Transverse colon (tissue), 1 donor: ENCODE measurements at regions not wholly inside any gene's neighbourhood (a gene's known extent, or its start where the extent isn't known, plus 50 kb on each side); places are given as distances from the start of the nearest gene placed in this dataset.

Experiments used
- EP300 ChIP-seq: sonication (generic); formaldehyde crosslinking; IDR thresholded peaks from one replicate; pipeline ENCODE4 v1.6.1; 2017; ENCODE audit warnings: antibody characterized with exemption, low read depth
- POLR2A ChIP-seq: fragments of 450-650 bp; IDR thresholded peaks from one replicate; pipeline ENCODE4 v1.6.1; 2016; ENCODE audit warnings: antibody characterized with exemption, mild to moderate bottlenecking, moderate library complexity

GRCh38 chr2:71932780-71933466, 214.7 kb downstream of the CYP26B1 start:
- no peak for TF ChIP-seq EP300
- no peak for TF ChIP-seq POLR2A
